GM19351 (cell line): ENCODE measurements at regions not wholly inside any gene's neighbourhood (a gene's known extent, or its start where the extent isn't known, plus 50 kb on each side); places are given as distances from the start of the nearest gene placed in this dataset.
"Not testable (repeated sequence)": the region's sequence is repeated elsewhere in the genome, so short reads cannot be mapped to it uniquely, and the experiment has no call there.

Experiments used
- ATAC-seq: cut with Tn5 transposase; IDR thresholded peaks from one replicate; pipeline ENCODE4 v1.9.1; 2021; ENCODE audit warnings: mild to moderate bottlenecking, moderate library complexity; ENCODE audit not compliant: unreplicated experiment

GRCh38 chr2:18998491-18998890, 359.9 kb downstream of the OSR1 start:
- no peak for ATAC-seq

- ATAC-seq: no peak
Measured at GRCh38 chr2:18993756-18994338, 364.6 kb downstream of the OSR1 start.

- ATAC-seq: no peak
Measured at GRCh38 chr2:18991177-18992168, 366.9 kb downstream of the OSR1 start.

- ATAC-seq: no peak
Measured at GRCh38 chr2:18988631-18989232, 369.7 kb downstream of the OSR1 start.

GRCh38 chr2:18987592-18988073, 370.8 kb downstream of the OSR1 start:
- no peak for ATAC-seq

- ATAC-seq: no peak
Measured at GRCh38 chr2:18987016-18987415, 371.4 kb downstream of the OSR1 start.

GRCh38 chr2:18986046-18986445, 372.4 kb downstream of the OSR1 start:
- ATAC-seq: no peak

- ATAC-seq: no peak
Measured at GRCh38 chr2:18980786-18981430, 377.5 kb downstream of the OSR1 start.

GRCh38 chr2:18980104-18980785, 378.2 kb downstream of the OSR1 start:
- no peak for ATAC-seq

- ATAC-seq: no peak
Measured at GRCh38 chr2:18977409-18977808, 381.0 kb downstream of the OSR1 start.

GRCh38 chr2:18976168-18976961, 382.1 kb downstream of the OSR1 start:
- peak; percentile 97 for ATAC-seq

GRCh38 chr2:18975506-18976167, 382.8 kb downstream of the OSR1 start:
- peak; percentile 7 for ATAC-seq

GRCh38 chr2:18971628-18972027, 382.3 kb upstream of the NT5C1B start:
- no peak for ATAC-seq

GRCh38 chr2:18971069-18971378, 381.7 kb upstream of the NT5C1B start:
- no peak for ATAC-seq

GRCh38 chr2:18966131-18966530, 376.8 kb upstream of the NT5C1B start:
- ATAC-seq: no peak

- ATAC-seq: not testable (repeated sequence)
Measured at GRCh38 chr2:18963739-18964256, 374.4 kb upstream of the NT5C1B start.

- no peak for ATAC-seq
Measured at GRCh38 chr2:18961991-18962421, 372.6 kb upstream of the NT5C1B start.

- ATAC-seq: no peak
Measured at GRCh38 chr2:18959952-18960717, 370.8 kb upstream of the NT5C1B start.
